ENCODE measurements at regions not wholly inside any gene's neighbourhood (a gene's known extent, or its start where the extent isn't known, plus 50 kb on each side); places are given as distances from the start of the nearest gene placed in this dataset.
"Not testable (repeated sequence)": the region's sequence is repeated elsewhere in the genome, so short reads cannot be mapped to it uniquely, and the experiment has no call there.

GRCh38 chr11:29482510-29482909, 534.3 kb downstream of the KCNA4 start:
- H3K4me1 Mint-ChIP-seq: no peaks in the 10 kb centered on the region

DNA sequence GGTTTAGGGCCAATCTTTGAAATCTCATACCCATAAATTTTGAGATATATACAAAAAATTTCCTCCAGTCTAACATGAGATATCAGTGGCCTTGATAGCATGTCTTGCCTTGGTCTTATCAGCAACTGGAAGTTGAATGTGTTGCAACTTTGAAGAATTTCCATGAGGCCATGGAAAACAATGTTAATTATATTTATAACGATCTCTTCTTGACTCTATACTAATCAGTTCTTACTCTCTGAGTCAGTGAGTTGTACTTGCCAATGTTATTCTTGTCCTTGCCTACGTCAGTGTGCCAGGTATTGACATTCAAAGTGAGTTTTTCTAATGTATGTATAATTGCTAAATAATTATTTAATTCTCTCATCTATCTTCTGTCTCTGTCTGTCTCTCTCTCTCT, 535.1 kb downstream of the KCNA4 start:
- ChIA-PET POLR2A (no interaction called here), CTCF (no interaction called here)
- Mint-ChIP-seq H3K9me3 (peaks cover 2% of the 10 kb centered on the region), H3K27ac (no peak overlapping the region), H3K36me3 (ENCODE audit: low read depth) (no peaks in the 10 kb centered on the region), H3K4me3 (no peak overlapping the region), H3K27me3 (no peaks in the 10 kb centered on the region), H3K4me1 (no peaks in the 10 kb centered on the region)
- no peak for DNase-seq

More at GRCh38 chr11:29482510-29482909, 534.3 kb downstream of the KCNA4 start:
- CTCF ChIA-PET: no interaction called here
- no peak overlapping the region for H3K4me3 Mint-ChIP-seq
- no peak for DNase-seq
- no peak overlapping the region for H3K27ac Mint-ChIP-seq
- peaks cover 2% of the 10 kb centered on the region for H3K9me3 Mint-ChIP-seq
- no peaks in the 10 kb centered on the region for H3K36me3 Mint-ChIP-seq (ENCODE audit: low read depth)
- no peaks in the 10 kb centered on the region for H3K27me3 Mint-ChIP-seq
- POLR2A ChIA-PET: no interaction called here

- no peaks in the 10 kb centered on the region for H3K27me3 Mint-ChIP-seq
- CTCF ChIA-PET: no interaction called here
- H3K9me3 Mint-ChIP-seq: peaks cover 4% of the 10 kb centered on the region
- H3K4me1 Mint-ChIP-seq: no peaks in the 10 kb centered on the region
- no peak overlapping the region for H3K4me3 Mint-ChIP-seq
- no peak overlapping the region for H3K27ac Mint-ChIP-seq
- DNase-seq: no peak
- H3K36me3 Mint-ChIP-seq (ENCODE audit: low read depth): no peaks in the 10 kb centered on the region
- POLR2A ChIA-PET: no interaction called here
Measured at GRCh38 chr11:29480981-29481380, 535.8 kb downstream of the KCNA4 start.

DNA sequence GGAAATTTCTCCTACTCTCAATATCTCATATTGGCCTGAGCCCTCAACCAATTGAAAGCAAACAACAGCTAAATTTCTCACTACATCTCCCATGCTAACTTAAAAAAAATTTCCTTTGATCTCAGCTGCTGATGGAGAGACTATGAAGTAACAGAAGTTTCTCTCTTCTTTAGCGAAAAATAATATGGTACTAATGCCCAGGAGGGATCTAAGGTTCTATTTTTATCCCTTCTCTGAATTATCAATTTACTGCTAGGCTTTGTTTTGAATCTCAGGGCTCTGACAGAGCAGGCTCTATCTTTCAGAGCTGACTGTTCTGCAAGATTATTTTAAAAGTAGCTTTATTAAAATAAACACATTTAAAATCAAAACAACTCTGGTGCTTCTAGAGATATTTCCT, 558.6 kb downstream of the KCNA4 start:
- Mint-ChIP-seq H3K27ac (no peak overlapping the region), H3K9me3 (no peaks in the 10 kb centered on the region), H3K4me1 (no peaks in the 10 kb centered on the region), H3K36me3 (ENCODE audit: low read depth) (no peaks in the 10 kb centered on the region), H3K27me3 (no peaks in the 10 kb centered on the region), H3K4me3 (no peak overlapping the region)
- CTCF ChIA-PET: no interaction called here
- POLR2A ChIA-PET: no interaction called here
- no peak for DNase-seq

DNA sequence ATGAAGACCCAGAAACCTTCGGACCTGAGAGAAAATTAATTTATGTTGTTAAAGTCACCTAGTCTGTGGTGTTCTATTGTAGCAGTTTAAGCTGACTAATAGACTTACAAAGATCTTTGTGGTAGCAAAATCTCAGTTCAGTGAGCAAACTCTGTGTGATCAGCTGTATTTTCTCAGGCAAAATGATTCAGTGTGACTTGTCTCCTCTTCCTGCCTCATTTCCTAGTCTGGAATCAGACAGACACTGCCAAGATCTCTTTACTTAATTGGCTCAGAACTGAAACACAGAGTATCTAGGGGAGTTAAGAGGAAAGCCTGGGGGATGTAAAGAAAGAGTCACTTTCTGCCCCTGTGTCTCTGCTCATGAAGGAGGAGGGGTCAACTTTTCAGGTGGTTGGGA, 564.7 kb downstream of the KCNA4 start:
- H3K4me1 Mint-ChIP-seq: no peaks in the 10 kb centered on the region
- H3K36me3 Mint-ChIP-seq (ENCODE audit: low read depth): no peaks in the 10 kb centered on the region
- H3K27me3 Mint-ChIP-seq: no peaks in the 10 kb centered on the region
- H3K9me3 Mint-ChIP-seq: peaks cover 2% of the 10 kb centered on the region
- H3K4me3 Mint-ChIP-seq: no peak overlapping the region
- no peak for DNase-seq
- ChIA-PET POLR2A (no interaction called here), CTCF (no interaction called here)
- H3K27ac Mint-ChIP-seq: no peak overlapping the region

GRCh38 chr11:29449281-29450074, 567.4 kb downstream of the KCNA4 start:
- Mint-ChIP-seq H3K36me3 (ENCODE audit: low read depth) (no peaks in the 10 kb centered on the region), H3K9me3 (peaks cover 2% of the 10 kb centered on the region), H3K4me1 (no peaks in the 10 kb centered on the region), H3K27me3 (no peaks in the 10 kb centered on the region), H3K4me3 (no peak overlapping the region), H3K27ac (no peak overlapping the region)
- DNase-seq: no peak
- ChIA-PET POLR2A (no interaction called here), CTCF (no interaction called here)

DNA sequence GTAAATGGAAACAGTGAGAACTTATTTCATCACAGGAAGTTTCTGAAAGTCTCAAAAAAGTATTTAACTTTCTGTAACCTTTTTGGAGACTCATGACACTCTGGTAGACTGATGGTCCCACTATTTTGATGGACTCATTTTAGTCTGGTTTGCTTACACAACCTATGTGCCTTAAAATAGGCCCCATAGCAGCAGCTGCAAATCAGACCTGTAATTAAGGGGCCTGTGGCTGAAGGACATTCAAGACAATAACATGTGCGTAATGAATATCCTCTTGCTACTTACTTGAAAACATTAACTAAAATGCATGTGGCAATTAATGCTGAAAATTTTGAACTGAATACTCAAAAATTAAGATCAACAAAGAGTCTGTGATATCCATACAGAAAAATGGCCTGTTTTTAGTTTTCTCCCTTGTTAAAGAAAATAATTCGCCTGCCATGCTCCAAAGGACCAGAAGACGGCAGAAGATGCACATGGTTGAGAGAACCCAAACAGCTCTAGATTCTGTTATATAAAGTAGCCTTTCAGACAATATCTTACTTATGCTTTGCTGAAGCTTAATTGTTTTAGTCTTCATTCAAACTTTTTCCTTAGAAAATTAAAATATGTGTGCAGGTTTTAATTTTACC, 568.5 kb downstream of the KCNA4 start:
- H3K27me3 Mint-ChIP-seq: no peaks in the 10 kb centered on the region
- H3K27ac Mint-ChIP-seq: no peak overlapping the region
- CTCF ChIA-PET: no interaction called here
- DNase-seq: no peak
- no peaks in the 10 kb centered on the region for H3K36me3 Mint-ChIP-seq (ENCODE audit: low read depth)
- peaks cover 2% of the 10 kb centered on the region for H3K9me3 Mint-ChIP-seq
- no peak overlapping the region for H3K4me3 Mint-ChIP-seq
- POLR2A ChIA-PET: no interaction called here
- H3K4me1 Mint-ChIP-seq: no peaks in the 10 kb centered on the region

DNA sequence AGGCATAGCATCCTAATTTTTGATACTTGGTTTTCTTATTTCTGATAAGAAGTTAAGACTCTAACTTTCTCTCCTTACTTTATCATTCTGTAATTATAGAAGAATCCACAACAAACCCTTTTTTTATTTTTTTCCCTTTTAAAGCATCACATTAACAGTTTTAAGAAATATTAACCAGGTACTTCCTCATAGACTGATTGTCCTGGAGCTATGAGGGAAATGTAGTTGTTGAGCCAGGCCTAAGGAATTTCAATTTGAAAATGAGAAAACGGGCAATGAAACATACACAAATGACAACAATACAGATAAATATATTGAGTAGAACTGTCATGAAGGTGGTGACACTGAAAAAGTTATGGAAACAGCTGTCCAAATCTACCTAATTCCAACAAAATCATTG, 569.0 kb downstream of the KCNA4 start:
- no peaks in the 10 kb centered on the region for H3K4me1 Mint-ChIP-seq
- no peak for DNase-seq
- ChIA-PET POLR2A (no interaction called here), CTCF (no interaction called here)
- H3K4me3 Mint-ChIP-seq: no peak overlapping the region
- H3K9me3 Mint-ChIP-seq: no peaks in the 10 kb centered on the region
- no peaks in the 10 kb centered on the region for H3K27me3 Mint-ChIP-seq
- H3K36me3 Mint-ChIP-seq (ENCODE audit: low read depth): no peaks in the 10 kb centered on the region
- H3K27ac Mint-ChIP-seq: no peak overlapping the region

DNA sequence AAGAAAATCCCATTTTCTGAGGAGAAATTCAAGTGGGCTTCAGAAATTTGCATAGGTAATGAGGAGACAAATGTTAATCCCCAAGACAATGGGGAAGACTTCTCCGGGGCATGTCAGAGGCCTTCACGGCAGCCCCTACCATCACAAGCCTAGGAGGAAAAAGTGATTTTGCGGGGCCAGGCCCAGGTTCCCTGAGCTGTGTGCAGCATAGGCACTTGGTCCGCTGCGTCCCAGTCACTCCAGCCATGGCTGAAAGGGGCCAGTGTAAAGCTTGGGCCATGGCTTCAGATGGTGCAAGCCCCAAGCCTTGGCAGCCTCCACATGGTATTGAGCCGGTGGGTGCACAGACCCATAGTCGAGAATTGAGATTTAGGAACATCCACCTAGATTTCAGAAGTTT, 570.7 kb downstream of the KCNA4 start:
- Mint-ChIP-seq H3K27ac (no peak overlapping the region), H3K4me3 (no peak overlapping the region), H3K36me3 (ENCODE audit: low read depth) (no peaks in the 10 kb centered on the region)

DNA sequence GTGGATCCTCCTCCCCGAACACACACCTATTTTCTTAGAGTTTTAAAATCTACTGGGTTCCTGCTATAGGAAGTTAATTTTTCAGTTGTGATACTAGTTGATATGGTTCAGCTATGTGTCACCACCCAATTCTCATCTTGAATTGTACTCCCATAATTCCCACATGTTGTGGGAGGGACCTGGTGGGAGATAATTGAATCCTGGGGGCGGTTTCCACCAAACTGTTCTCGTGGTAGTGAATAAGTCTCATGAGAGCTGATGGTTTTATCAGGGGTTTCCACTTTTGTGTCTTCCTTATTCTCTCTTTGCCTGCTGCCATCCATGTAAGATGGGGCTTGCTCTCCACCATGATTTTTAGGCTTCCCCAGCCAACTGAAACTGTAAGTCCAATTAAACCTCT, 571.6 kb downstream of the KCNA4 start:
- DNase-seq; H3K27ac Mint-ChIP-seq; CTCF ChIA-PET; POLR2A ChIA-PET; H3K4me1 Mint-ChIP-seq; H3K36me3 Mint-ChIP-seq (ENCODE audit: low read depth); H3K9me3 Mint-ChIP-seq; H3K27me3 Mint-ChIP-seq; H3K4me3 Mint-ChIP-seq: not testable (repeated sequence)

More for the DNA sequence above, 570.7 kb downstream of the KCNA4 start:
- H3K9me3 Mint-ChIP-seq: no peaks in the 10 kb centered on the region
- H3K27me3 Mint-ChIP-seq: no peaks in the 10 kb centered on the region
- ChIA-PET CTCF (no interaction called here), POLR2A (no interaction called here)
- no peak for DNase-seq
- H3K4me1 Mint-ChIP-seq: no peaks in the 10 kb centered on the region

DNA sequence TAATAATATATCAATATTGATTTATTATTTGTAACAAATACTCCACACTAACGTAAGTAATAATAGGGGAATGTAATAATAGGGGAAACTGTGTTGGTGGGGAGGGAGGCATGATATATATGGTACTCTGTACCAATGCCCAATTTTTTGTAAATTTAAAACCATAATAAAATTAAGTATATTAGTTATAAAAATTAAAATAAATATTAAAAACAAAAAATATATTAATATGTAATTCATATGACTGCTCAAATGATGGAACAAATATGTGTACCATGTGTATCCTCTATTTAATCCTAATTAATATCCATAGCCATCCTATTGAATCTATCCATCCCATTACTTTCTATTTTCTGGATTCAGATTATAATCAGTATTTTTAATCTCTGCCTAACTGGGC, 578.0 kb downstream of the KCNA4 start:
- Mint-ChIP-seq H3K4me3 (no peak overlapping the region), H3K27me3 (no peaks in the 10 kb centered on the region), H3K4me1 (no peaks in the 10 kb centered on the region), H3K9me3 (peaks cover 3% of the 10 kb centered on the region), H3K36me3 (ENCODE audit: low read depth) (no peaks in the 10 kb centered on the region), H3K27ac (no peak overlapping the region)
- ChIA-PET POLR2A (no interaction called here), CTCF (no interaction called here)
- no peak for DNase-seq

DNA sequence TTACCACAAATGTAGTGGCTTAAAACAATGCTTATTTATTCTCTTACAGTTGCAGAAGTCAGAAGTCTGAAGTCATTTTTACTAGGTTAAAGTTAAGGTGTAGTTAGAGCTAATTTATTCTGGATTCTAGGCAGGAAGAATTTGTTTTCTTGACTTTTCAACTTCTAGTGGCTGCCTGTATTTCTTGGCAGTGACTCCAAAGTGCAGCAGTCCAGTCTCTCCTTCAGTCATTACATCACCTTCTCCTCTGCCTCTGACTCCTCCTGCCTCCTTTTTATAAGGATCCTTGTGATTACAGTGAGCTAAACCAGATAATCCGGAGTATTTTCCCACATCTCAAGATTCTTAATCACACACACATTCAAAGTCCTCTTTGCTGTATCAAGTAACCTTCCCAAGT, 581.4 kb downstream of the KCNA4 start:
- Mint-ChIP-seq H3K4me1 (no peaks in the 10 kb centered on the region), H3K36me3 (ENCODE audit: low read depth) (no peaks in the 10 kb centered on the region), H3K9me3 (no peaks in the 10 kb centered on the region), H3K27me3 (no peaks in the 10 kb centered on the region), H3K4me3 (no peak overlapping the region), H3K27ac (no peak overlapping the region)
- DNase-seq: no peak
- CTCF ChIA-PET: no interaction called here
- POLR2A ChIA-PET: no interaction called here

- H3K4me1 Mint-ChIP-seq: no peaks in the 10 kb centered on the region
- CTCF ChIA-PET: interaction anchor here (1.0 to 1.2 kb wide), 2 partner anchors 64 to 710 kb away, joined by 3 read pairs; no protein-coding TSS in a partner anchor
- H3K36me3 Mint-ChIP-seq (ENCODE audit: low read depth): no peaks in the 10 kb centered on the region
Measured at GRCh38 chr11:29432719-29433325, 584.0 kb downstream of the KCNA4 start.

GRCh38 chr11:29405305-29405704, 611.5 kb downstream of the KCNA4 start:
- Mint-ChIP-seq H3K27ac (no peak overlapping the region), H3K27me3 (no peaks in the 10 kb centered on the region), H3K4me1 (no peaks in the 10 kb centered on the region), H3K4me3 (no peak overlapping the region), H3K9me3 (peaks cover 9% of the 10 kb centered on the region), H3K36me3 (ENCODE audit: low read depth) (no peaks in the 10 kb centered on the region)
- ChIA-PET POLR2A (no interaction called here), CTCF (no interaction called here)
- no peak for DNase-seq

More at GRCh38 chr11:29432719-29433325, 584.0 kb downstream of the KCNA4 start:
- POLR2A ChIA-PET: no interaction called here
- no peaks in the 10 kb centered on the region for H3K9me3 Mint-ChIP-seq
- no peak overlapping the region for H3K27ac Mint-ChIP-seq
- no peak overlapping the region for H3K4me3 Mint-ChIP-seq
- no peaks in the 10 kb centered on the region for H3K27me3 Mint-ChIP-seq
- no peak for DNase-seq
